Left hindlimb (tissue), 1 donor: ENCODE measurements at regions not wholly inside any gene's neighbourhood (a gene's known extent, or its start where the extent isn't known, plus 50 kb on each side); places are given as distances from the start of the nearest gene placed in this dataset.

Source experiments
- DNase-seq: peaks from one replicate; pipeline ENCODE4 v3.0.0-alpha.2; 2018

DNA sequence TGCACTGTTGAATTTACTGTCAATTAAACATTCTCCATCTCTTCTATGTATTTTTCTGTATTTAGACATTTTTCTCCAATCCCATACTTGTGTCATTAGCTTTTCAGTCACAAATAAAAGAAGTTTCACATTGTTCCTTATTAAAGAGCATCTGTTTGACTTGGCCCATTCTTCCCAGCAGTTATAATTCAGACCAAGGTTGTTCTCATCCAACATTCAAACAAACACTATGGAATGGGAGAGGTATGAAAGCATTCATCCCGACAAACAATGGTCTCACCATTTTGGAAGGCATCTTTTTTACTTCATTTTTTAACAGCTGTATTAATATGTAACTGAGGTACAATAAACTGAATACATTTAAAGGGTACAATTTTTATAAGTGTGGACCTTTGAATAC lies 208.8 kb upstream of the MAF start:
- DNase-seq, result no peak

DNA sequence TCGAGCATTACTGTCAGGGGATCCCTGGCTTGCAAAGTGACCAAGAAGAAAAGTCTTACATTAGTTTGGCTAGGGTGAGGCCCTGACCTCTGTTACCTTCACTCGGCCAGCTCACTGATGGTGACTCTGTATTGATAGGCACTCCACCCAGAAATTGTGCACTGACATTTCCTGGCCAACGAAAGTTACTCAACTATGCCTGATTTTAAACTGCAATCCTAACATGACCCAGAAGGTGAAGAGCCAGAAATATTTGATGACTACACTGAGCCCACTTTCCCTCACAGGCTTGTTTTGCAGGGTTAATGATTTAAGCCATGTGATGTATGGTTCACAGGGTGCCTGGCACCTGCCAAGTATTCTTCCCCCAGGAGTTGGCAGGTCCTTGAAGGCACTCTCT lies 208.2 kb upstream of the MAF start:
- DNase-seq, result no peak

DNA sequence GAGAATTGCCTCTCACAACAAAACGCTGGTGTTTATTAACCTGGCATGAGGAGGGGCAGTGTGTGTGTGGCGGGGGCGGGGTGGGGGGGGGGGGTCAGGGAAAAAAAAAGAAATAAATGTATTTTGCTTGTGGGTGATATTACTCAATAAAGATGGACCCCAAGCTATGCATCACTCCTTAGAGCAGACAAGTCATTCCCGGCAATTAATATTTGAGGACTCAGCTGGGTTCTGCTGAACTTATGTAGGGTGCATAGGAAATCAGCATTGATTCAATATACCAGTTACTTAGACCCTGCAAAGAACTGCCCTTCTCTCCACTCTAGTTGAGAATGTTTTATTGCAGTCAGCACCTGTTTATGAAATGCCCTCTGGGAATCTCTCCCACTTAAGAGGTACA lies 206.2 kb upstream of the MAF start:
- no peak for DNase-seq

DNA sequence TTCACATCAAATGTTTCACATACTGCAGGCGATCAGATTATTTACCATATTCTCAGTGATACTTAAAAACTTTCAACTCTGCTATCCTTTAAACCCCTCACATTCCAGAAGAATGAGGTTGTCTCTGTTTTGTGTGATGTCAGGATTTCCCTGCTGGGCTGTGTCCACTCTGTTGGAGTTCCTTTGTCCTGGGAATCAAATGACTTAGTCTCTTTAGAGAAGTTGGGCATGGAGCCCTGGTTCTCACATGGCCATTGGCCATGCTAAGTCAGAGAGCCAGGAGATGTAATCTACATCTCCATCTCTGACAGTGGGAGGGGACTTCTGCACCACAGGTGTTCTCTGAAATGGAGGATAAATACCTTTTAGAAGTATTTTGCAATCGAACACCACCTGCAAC lies 205.1 kb upstream of the MAF start:
- no peak for DNase-seq

DNA sequence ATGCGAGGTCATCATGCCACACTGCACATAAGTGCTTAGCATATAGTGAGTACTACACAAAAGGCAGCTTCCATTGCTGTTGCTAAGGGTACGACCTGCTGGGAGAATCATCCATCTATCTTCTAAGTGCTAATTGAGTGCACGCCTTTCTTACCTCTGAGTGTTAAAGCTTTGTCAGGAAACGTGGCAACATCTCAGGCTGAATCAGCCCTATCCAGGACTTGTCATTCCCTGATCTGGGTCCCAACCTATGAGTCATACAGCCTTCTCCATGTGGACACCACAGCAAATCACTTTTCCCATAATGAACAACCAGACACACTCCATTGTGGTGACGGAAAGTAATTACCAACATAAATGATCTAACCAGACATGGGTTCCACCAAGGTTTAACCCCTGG lies 201.1 kb upstream of the MAF start:
- no peak for DNase-seq

DNA sequence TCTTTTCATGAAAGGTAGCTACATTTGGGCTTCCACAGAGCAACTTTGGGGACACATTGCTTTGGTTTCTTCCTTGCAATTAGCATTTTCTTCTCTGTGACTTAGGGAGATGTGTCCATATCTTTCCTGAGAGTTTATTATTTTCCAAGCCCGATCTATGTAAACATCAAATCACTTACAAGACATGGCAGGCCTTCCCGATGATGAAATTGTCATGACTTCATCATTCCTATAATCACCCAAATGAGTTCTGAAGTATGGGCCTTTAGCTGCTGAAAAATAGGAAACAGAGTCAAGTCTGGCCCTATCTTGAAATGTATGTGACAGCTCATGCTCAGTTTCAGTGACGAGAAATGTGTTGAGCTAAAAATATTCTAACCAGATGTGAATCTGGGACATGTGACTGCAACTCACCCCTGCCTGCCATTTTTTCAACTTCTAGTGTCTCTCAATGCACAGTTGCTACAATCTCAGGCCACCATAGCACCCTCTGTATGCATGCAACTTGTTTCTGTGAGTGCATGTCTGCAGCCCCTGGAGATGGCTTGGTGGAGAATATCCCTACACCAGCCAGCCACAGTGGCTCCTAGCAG lies 199.6 kb upstream of the MAF start:
- no peak for DNase-seq

DNA sequence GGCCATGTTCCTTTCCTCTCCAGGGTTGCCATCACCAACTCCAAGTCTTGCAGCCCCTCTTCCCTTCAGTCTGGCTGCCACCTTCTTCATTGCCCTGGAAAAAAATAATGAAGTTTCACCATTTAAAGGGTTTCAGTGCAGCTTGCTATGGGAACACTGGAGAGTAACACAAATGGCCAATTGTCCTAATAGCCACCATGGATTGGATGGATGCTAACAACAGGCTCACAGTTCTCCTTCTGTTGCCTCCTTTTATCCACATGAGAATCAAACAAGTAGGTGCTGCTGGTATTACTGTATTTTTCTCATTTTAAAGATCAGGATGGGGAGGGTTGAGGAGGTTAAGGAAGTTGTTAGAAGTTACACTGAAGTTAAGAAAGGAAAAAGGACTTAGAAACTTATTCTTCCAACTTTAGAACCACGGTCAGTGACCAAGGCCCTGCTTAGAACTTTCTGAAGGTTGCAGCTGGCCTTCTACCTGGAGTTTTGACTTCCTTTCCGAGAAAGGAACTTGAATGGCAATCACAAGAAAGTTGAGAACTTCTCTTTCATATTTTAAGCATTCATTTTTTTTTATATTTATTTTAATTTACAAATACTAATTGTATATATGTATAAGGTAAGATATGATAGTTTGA lies 198.0 kb upstream of the MAF start:
- DNase-seq, result no peak

DNA sequence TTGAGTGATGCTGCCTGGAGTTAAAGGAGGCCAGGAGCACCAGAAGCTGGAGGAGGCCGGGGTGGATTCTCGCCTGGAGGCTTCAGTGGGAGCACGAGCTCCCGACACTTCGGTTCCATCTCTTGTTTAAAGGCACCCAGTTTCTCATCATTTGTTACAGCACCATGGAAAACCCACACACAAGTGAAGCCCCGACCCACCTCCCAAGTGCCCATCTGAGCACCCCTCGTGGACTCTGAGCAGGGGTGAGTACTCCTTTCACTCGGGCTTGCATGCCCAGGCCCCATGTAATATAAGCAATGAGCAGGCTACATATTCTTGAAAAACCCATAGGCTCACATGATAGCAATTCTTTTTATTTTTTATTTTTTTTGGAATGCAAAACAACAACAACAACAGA lies 196.9 kb upstream of the MAF start:
- DNase-seq, result no peak

DNA sequence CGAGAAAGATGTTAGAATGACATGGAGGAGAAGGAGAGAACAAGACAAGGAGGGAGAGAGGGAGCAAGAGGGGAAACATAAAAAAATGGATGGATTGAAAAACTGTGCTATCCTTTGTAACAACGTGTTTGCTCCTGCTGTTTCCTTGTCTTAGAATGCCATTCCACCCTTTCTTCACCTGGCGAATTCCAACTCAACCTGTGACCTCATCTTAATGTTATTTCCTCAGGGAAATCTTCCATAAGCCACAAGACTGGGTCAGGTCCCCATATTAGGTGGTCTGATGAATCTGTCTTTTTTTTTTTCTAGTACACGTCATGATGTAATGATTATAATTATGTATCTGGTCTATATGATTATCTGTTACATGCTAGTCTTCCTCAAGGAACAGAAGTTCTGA lies 195.0 kb upstream of the MAF start:
- no peak for DNase-seq

DNA sequence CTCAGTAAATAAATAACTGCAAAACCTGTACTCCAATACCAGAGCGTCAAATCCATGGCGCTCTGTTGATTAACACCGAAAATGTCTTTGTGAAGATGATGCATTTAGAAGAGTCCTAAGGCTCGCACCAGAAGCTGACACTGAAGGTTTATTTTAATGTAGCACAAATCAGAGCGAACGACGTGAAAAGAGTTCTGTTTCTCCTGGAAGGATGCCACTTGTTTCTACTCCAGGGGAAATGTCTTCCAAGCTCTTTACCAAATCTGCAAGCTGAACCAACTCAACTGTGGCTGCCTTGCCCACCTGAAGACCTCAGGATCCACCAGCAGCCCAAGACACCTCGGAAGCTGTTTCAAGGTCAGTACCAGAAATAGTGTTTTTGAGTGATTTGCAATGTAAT lies 194.4 kb upstream of the MAF start:
- no peak for DNase-seq

DNA sequence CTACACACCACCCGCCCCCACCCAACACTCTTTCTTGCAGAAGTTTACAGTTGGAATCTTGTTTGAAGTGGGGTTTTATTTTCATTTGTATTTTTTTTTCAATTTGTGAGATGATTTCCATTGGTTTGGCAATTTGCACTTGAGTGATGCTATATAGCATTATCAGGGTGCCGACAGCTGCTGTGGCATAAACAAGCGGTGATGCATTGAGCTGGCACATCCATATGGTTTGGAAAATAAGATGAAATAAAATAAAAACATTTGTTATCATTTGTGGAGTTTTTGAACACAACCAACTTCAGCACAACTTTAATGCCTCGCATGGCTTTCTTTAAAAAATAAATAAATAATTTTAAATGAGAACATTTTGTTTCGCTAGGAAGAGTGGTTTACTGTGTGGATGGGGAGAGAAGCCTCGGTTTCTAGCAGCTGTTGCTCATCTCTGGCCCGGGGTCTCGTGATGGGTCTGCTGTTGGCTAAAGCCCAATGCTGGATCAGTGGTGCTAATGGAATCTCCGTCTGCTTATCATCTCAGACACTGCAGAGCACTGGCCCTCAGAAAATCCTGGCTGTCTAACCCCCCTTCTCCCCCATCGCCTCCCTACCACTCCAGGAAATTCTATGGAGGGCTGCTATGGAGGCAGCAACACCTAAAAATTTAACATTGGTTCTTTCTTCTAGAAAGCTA lies 192.3 kb upstream of the MAF start:
- peak; percentile 54 for DNase-seq

DNA sequence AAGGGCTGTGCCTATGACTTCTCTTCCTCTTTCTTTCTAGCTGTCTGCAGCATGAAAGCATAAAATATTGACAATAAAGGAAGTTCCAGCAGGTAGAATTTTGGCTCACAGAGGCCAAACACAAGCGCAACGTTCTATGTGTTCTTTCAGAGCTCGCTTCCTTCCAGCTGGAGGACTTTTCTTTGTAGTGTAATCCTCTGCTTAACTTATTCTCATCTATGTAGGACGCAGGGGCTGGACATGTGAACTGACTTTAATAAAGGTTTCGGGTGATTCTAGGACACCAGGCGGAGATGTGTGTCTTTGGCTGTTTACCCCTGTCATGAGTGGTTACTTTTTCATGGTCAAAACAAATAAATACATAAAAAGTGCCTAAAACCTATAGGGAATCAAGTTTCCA lies 191.5 kb upstream of the MAF start:
- DNase-seq, result no peak

DNA sequence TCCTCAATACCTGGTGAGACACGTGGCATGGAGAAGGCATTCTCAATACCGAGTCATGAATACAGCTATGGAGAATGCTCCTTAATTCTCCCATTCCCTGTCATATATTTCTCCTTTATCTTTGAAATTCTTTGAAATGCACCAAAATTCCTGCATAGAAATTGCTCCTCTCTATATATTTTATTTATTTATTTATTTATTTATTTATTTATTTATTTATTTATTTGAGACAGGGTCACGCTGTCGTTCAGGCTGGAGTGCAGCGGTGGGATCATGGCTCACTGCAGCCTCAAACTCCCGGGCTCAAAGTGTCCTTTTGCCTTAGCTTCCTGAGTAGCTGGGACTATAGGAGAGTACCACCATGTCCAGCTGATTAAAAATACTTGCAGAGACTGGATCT lies 190.3 kb upstream of the MAF start:
- no peak for DNase-seq

DNA sequence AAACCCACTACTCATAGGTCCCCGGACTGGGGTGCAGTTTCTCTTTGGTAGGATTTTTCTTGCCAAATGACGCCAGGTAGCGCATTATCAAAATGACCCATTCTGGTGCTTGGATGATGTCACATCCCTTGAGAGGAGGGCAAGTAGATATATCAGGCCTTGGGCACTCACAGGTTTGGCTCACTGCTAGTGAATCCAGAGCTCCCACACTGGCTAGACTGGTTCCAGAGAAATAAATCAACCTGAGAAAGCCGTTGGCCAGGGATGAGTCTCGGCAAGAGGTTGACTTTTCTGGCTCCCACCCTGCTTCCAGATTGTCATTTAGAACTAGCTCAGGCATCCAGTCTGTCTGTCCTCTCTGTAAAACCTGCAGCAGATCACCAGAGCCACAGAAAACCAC lies 188.4 kb upstream of the MAF start:
- no peak for DNase-seq

DNA sequence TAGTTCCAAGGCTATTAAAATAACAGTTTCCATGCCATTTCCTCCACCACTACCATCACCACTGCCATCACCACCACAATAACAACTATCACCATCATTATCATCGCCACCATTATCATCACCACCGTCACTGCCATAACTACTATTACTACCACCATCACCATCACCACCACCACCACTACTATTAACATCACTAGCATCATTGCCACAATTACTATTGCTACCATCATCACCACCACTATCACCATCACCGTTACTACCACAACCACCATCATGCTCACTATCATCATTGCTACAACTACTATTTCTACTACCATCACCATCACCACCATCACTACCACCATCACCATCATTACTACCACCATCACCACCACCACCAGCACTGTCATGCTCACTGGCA lies 185.9 kb upstream of the MAF start:
- DNase-seq, result no peak

DNA sequence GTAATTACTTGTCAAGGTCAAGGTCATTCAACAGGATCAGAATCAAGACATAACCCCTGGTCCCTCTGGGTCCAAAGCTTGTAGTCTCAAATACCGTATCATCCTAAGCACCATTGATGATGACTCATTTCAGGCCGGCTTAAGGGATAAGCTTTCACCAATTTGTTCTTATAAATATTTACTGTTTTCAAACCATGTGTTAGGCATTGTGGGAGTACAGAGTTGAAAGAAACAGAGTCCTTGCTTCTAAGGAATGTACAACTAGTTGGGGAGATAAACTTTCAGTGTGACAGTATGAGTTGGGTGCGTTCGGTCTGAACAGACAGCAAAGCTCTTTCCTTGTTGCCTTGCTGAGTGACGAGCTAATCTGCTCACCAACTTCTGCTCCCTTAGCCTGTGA lies 183.5 kb upstream of the MAF start:
- DNase-seq, result no peak

DNA sequence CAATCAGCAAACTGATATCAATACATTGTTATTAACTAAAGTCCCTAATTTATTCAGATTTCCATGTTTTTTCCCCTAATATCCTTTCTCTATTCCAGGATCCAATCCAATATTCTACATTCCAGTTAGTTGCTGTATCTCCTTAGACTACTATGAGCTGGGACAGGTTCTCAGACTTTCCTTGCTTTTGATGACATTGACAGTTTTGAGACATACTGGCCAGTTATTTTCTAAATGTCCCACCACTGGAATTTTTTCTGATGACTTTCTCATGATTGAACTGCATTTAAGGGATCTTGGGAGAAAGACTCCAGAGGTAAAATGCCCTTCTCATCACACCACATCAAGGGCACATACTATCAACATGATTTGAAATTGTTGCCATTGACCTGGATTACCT lies 177.1 kb upstream of the MAF start:
- DNase-seq, result no peak

DNA sequence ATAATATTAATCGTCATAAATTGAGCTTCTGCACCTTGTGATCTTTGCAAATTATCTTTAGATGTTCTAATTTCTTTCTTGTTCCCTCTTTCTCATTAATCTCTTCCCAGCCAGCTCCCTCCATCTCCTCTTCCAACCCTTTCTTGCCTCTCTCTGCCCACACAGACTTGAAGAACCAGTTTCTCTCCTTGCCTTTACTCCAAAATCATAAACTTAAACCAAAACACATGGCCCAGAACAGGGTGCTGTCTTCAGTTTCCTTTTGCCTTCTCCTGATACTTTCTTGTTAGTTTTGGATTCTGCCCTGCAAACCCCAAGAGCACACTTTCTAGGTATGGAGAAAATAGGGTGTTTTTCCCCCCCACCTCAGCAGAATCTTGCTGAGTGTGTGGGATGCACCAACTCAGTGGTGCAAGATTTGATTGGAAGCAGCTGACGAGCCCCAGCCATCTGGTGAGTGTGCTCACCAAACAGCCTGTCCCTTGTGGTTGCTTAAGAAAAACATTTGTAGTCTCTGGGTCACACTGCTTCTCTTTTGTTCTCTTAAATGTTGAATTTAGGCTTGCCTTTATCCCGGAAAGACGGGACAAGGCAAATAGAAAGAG lies 175.8 kb upstream of the MAF start:
- DNase-seq, result no peak

DNA sequence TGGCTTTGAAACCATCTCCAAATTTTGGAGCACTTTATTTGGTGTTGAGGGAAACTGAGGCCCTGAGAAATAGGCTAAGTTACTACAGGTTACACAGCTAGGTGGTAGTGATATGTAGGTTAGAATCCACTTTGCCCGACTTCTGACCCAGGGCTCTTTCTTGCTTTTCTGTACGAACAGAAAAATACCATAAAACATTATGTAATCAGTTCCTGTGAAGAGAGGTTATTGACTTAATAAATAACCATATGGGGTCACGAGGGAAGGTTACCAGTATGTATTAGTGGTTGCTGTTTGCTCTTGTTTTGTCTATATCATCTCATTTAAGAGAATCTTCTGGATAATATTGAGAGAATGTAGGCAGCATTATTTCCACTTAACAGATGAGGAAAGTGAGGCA lies 172.2 kb upstream of the MAF start:
- DNase-seq, result no peak

DNA sequence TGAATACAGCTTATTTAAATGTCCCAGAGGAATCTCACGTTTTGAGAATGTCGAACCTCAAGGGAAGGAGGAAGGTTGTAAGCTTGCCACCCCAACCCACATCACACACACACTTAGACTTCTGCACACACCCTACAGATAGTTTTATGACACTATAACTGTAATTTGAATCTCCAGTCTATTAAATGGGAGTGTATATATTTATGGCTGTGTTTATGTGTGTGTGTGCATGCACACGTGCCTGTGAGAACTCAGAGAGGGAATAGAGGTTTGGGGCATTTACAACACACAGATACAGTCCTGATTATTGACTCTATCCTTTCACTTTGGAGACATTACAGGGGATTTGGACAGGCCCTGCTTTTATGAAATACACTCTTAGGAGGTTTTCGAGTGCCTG lies 171.5 kb upstream of the MAF start:
- DNase-seq, result no peak

DNA sequence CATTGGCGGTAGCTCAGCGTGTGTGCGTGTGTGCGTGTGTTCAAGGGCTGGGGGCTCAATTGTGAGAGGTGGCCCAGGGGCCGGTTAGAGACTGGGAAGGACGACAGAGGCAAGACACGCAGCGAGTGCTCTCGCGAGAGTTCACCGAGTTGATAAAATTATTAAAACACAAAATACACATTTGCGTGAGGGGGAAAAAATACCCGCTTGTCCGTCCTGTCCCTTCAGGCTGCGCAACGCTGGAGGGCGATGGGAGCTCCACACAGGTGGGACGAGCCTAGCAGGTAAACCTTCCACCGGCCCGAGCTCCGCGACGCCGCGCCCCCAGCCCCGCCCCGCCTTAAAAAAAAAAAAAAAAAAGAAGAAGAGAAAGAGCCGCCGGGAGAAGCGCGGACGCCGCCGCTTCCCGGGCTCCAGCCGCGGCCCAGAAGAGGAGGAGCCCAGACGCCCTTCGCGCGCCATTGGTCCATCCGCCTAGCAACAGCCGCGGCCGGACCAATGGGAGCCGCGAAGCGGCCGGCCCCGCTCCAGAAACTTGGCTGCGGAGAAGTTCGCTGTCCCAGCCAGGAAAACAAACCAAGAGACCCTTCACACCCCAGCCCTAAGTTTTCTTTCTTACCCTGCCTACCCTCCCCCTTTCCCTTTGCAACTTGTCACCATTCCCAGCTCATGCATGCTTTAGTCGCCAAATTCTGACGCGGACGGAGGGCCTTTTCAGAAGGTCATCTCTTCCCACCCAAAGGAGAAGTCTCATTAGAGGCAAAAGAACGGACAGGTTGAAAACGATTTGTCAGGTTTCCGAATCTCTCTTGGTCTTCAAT lies 169.9 kb upstream of the MAF start:
- DNase-seq, result peak; percentile 94

DNA sequence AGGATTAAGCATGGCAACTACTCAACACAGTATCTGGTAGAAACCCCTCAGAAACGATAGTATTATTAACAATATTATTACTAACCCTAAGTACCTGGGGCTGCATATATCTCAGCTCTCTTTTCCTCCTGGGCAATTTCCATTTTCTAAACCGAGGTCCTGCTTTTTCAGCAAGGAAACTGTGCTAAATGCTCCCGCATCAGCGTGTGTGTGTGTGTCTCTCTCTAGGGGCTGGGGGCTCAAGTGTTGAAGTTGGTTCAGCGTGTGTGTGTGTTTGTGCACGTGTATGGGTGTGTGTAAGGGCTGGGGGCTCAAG lies 169.3 kb upstream of the MAF start:
- no peak for DNase-seq

DNA sequence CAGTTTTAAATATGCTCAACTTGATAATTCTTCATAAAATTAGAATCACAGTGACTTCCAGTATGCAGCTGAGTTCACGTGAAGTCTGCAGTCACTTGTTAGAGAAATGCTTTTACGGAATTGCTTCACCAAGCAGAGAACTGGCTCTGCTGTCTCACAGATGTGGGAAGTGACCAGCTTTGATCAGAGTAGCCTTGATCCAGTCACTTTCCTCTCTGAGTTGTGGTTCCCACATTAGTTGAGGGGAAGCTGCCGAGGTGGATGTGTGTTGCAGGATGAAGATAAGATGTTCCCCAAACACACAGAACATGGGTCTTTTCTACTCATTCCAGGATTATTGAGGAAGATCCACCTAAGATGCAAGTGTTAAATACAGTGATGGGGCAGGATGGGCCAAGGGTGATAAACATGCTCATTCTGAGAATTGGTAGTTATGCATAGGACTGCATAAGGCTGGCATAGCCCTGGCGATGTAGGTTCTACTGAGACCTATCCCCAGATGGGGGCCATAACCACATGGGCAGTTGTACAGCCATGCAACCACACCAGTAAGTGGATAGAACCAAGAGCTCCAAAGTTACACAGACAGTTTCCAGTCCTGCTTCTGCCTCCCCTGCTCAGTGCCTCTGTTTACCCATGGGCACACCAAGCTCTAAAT lies 168.9 kb upstream of the MAF start:
- no peak for DNase-seq
